ENCODE measurements at regions not wholly inside any gene's neighbourhood (a gene's known extent, or its start where the extent isn't known, plus 50 kb on each side); places are given as distances from the start of the nearest gene placed in this dataset.
A peak's percentile ranks its signal among the peaks of the same experiment; 100 is the strongest.
"Not testable (repeated sequence)": the region's sequence is repeated elsewhere in the genome, so short reads cannot be mapped to it uniquely, and the experiment has no call there.

DNA sequence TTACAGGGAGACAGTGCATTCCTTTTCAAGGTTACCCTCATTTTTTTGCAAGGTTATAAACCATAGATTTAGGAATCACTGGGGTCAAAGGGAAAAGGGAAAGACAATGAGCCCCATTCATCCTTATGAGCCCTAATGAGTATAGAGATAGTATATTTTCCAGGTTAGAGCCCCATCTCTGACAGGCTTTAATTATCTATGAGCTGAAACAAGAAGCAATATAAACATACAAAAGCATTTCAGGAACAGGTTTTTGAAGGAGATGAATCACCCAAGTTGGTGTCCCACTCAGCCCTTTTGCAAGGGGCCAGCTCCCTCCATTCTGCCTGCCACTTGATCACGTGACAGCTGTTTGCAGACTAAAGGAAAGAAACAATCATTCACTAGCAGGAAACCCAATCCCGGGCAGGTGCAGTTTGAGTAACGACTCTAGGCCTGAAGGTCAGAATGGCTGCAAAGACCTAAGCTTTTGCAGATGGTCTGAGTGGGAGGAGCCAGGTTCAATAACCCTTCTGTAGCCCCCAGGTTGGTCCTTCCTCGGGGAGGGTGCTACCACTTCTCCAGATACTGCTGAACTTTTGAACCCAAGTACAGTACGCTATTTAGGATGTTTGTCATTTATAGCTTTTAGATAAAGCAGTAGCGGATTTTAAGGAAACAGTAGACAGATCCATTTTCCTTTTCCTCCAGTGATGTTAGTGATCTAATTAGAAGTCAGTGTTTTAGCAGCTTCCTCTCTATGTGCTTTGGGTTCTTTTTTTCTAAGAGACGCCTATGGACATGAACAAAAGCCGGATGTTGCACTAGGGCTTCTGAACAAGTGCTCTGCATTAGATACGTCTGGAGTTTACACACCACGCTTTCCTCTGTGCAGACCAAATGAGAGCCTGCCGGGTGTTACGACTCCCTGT, 253.2 kb downstream of the SOX4 start:
- DNase-seq: peak; percentile 90

DNA sequence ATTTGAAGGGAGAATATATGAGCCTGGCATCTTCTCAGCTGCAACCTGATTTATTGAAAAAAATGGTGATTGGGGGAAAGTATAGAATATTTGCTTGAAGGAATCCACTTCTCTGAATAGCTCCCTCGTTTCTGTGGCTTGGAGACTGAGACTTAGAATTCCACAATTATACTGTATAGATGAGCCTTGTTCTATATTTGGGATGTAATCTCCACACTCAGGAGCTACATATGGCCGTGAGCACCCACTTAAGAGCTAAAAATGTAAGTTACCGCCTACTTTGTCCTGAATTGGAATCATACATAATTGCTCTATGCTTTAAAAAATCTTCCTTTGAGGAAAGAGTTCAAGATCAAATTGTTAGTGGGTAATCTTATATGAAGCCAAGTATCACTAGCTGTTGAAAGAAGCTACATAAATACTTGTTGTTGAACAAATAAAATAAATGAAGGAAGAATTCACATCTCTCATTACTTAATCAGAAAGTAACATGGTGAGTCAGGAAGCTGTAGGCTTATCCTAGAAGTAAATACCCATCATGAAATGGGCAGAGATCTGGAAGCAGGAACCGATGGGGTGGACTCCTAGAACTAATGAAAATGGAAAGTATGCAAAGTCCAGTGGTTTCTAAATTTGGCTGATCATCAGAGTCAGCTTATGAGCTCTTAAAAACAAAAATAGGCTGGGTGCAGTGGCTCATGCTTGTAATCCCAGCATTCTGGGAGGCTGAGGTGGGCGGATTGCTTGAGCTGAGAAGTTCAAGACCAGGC, 254.3 kb downstream of the SOX4 start:
- DNase-seq: no peak

DNA sequence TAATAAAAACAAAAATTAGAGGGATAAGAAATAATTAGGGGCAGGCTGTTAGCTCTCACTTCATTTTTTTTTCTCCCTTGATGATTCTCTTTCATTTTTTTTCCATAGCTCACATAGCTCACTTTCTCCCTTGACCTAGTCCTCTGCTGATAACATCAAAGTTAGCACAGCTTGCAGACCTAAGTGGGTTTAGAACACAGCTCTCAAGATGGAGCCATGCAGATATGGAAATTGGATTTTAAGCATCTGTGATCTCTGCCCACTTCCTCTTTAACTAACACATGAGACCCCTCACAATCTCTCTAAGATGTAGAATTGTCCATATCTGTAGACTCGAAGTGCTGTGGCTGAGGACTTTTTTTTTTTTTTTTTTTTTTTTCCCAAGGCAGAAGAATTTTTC, 257.1 kb downstream of the SOX4 start:
- no peak for DNase-seq

- no peak for DNase-seq
Observed at GRCh38 chr6:21855811-21856455, 262.4 kb downstream of the SOX4 start.

GRCh38 chr6:21856456-21856825, 262.9 kb downstream of the SOX4 start:
- DNase-seq: no peak

- no peak for DNase-seq
Observed at GRCh38 chr6:21856844-21857243, 263.3 kb downstream of the SOX4 start.

DNA sequence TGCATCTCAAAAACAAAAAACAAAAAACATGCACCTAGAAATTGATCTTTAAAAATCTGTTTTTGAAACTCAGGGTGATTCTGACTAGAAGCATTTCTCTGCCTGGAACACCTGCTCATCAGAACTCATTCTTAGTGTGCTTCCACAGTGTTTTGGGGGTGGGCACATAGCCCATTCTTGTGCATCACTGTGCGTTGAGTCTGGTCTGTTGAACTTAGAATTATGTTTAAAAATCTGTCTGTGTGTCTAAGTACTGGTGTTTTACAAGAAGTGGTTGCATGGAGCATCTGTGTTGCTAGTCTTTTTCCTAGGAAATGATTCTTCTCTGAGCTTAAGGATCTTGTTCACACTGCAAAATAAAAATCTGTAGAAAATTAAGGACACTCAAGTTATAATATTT, 264.5 kb downstream of the SOX4 start:
- DNase-seq: no peak

DNA sequence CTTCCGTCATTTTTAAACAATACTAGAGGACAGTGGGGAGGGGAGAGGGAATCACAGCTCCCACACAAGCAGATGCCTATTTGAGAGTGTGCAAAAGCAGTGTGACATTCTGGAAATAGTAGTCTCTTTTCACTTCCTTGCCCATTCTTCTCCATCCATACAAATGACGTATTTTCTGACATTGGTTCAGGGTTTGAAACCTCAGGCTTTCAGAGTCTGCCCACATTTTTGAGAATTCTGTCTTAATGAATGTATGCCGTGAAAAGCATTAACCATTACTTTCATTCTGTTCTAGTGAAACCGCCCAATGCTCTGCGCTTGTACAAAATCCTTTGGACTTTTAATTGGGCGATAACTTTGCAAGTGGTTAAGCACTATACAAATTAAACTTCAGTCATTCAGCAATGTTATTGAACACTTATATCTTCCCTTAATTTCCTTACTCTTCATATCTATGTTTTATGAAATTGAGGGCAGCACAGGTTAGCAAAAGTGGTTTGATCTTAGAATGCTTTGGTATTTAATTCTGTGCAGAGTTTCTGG, 265.7 kb downstream of the SOX4 start:
- DNase-seq: no peak

GRCh38 chr6:21861942-21862341, 268.4 kb downstream of the SOX4 start:
- DNase-seq: no peak

DNA sequence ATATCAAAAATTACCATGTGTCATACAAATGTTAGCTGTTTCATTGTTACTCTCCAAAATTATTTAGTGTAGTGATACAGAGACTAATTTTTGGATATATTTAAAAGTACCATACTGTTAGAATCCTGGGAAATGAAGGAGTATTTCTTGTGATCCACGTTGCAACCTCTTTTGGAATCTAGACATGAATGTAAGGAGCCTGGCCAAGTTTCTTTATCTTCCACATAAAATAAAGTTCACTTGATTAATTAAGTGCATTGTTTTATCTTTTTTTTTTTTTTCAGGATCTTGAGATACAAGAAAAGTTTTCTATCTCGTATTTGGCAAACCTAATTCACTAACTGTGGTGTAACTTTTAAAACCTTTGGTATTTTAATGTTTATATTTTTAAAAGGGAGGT, 270.7 kb downstream of the SOX4 start:
- DNase-seq: no peak

GRCh38 chr6:21868226-21868625, 274.7 kb downstream of the SOX4 start:
- no peak for DNase-seq

DNA sequence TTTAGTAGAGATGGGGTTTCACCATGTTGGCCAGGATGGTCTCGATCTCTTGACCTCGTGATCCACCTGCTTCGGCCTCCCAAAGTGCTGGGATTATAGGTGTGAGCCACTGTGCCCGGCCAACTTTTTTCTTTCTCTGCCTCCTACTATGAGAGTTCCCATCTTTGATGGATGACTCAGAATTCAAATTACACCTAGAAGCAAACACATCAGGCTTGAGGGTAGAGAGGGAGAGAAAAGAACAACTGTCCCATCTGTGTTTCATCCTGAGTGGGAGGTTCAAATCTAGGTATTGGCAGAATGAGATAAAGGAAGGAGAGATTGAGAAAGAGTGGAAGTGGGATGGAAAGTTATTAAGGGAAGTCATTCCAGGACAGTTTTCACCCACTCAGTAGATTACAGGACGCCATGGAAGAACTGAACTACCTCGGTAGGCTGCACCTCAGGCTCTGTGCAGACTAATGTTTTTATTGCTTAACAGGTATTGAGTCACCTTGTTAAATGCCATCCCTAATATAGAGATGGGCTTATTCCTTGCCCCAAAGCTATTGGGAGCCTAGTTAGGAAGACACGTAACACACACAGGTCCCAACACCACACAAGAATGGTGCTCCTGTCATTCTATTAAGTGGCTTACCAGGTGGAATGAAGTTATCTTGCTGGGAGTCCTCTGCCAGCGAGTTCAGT, 275.7 kb downstream of the SOX4 start:
- DNase-seq: no peak

DNA sequence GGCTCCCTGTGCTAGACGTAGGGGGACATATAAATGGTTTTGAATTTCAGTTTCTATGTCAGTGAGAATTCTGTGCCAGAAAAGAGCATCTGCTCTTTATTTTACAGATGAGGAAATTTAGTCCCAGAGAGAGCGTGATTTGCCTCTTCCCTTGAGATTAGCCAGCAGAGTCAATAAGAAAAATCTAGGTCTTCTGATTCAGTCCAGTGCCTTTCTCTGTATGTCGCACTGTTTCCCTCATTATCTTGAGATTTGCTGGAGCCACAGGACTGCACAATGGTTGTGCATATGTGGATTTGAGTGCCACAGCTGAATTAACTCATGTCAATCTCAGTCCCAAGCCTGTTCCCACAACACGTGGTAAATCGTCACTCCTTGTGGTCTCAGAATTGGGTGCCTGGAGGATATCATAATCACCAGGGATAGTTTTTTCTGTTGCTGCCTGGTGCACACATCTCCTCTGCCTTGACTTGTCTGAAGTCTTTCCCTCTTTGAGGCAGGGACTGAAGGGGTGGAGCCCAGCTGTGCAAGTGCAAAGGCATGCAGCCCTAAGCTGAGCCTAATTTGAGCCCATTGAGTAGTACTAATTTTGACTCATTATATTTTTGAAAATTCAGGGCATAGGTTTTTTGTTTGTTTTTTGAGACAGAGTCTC, 276.7 kb downstream of the SOX4 start:
- DNase-seq: no peak

DNA sequence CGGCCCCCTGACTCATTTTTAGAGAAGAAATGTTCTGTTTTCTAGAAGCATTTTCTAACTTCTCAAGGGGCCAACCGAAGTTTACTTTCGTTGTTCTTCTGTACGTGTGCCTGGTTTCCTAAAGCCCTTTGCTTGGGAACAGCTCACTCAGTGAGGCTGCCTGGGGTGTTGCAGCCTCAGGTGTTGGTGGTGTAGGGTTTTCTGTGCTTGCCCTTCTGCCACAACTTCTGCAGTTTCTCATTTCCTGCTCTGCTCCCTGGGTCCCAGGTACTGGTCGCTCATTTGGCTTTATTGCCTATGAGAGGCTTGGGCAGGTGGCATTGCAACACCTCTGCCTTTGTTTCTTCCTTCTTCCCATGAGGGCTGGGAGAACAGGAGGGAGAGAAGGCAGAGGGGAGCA, 278.3 kb downstream of the SOX4 start:
- no peak for DNase-seq

DNA sequence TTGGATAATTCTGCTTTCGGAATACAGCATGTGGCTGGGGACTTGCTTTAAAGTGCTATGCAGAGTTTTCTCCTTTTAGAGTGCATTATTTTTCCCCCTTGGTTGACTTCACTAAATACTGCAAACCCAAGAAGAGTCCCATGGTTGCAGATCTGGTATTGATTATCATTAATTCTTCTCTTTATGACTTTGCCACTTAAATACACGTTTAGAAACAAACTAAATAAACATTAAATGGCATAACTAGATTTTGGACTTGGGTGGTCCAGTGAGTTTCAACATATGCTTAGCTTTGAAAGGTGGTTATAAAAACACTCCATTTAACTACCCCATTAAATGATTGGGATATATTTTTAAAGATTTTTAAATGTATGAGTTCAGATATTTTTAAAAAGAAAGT, 279.2 kb downstream of the SOX4 start:
- DNase-seq: no peak

DNA sequence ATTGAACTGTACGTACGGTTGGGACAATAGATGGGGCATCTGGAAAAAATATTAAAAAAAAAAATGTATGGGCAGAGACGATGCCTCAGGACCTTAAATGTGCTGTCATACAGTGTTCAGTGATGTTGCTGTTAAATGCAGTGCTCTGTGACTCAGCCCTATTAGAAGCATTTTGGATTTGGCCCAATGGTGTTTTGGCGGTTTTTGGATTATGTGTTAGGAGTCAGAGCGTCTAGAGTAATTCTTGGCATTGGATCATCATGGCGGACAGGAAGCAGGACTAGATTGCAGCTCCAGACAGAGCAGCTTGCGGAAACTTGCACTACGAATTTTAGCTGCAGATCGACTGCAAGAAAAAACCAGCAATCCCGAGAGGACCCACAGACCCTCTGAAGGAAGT, 280.0 kb downstream of the SOX4 start:
- DNase-seq: no peak

- DNase-seq: no peak
Observed at GRCh38 chr6:21874372-21874771, 280.8 kb downstream of the SOX4 start.

DNA sequence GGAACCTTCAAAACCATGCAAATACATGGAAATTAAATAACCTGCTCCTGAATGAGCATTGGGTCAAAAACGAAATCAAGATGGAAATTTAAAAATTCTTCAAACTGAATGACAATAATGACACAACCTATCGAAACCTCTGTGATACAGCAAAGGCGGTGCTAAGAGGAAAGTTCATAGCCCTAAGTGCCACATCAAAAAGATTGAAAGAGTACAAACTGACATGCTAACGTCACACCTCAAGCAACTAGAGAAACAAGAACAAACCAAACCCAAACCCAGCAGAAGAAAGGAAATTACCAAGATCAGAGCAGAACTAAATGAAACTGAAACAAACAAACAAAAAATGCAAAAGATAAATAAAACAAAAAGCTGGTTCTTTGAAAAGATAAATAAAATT, 283.5 kb downstream of the SOX4 start:
- not testable (repeated sequence) for DNase-seq

DNA sequence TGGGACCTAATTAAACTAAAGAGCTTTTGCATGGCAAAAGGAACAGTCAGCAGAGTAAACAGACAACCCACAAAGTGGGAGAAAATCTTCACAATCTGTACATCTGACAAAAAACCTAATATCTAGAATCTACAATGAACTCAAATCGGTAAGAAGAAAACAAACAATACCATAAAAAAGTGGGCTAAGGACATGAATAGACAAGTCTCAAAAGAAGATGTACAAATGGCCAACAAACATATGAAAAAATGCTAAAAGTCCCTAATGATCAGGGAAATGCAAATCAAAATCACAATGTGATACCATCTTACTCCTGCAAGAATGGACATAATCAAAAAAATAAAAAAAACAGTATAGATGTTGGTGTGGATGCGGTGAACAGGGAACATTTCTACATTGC, 286.7 kb downstream of the SOX4 start:
- DNase-seq: not testable (repeated sequence)

- no peak for DNase-seq
Observed at GRCh38 chr6:21881969-21882465, 288.5 kb downstream of the SOX4 start.
